ENCODE measurements at regions not wholly inside any gene's neighbourhood (a gene's known extent, or its start where the extent isn't known, plus 50 kb on each side); places are given as distances from the start of the nearest gene placed in this dataset.

- intact Hi-C loops (cut with micrococcal nuclease), result no loop called here
Observed at GRCh38 chr7:1341361-1342089, 108.9 kb downstream of the UNCX start.

DNA sequence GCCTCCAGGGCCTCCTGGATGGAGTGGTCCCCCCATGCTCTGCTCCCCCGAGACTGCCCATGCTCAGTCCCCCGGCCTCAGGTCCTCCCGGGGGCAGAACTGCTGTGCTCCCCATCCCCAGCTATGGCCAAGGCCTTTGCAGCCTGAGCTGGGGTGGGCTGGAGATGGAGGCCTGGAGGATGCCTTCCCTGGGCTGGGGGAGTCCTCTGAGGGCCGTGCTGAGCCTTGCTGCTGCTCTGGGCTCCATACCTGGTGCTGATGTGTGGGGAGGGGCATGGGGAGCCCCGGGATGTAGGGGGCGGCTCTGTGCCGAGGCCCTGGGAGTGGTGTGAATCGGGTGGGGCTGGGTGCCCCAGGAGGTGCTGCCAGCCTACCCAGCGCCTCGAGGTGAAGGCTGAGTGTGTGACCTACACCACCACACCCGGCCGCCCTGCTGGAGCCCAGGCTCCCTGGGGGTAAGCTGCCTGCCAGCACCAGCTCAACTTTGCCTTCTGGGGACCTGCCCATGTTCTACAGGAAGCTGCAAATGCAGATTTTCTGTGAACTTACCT is 109.5 kb downstream of the UNCX start:
- H3K4me1 Mint-ChIP-seq, result no peaks in the 10 kb centered on the region
- H4K20me1 ChIP-seq (ENCODE audit: insufficient read depth, low read length), result no peaks in the 10 kb centered on the region
- no peak overlapping the region for H2AFZ ChIP-seq (ENCODE audit: insufficient read depth, low read depth, low read length, poor library complexity, severe bottlenecking)
- 93% methylated on average over 9 of the region's 12 CpGs for whole genome bisulfite sequencing (ENCODE audit: insufficient coverage)
- H3K4me2 ChIP-seq (replicated peaks; ENCODE audit: extremely low read depth, low read length, poor library complexity, severe bottlenecking), result no peak overlapping the region
- H3K9ac ChIP-seq (ENCODE audit: insufficient read depth, low read length, poor library complexity, severe bottlenecking), result no peak overlapping the region
- H3K36me3 Mint-ChIP-seq, result no peaks in the 10 kb centered on the region
- DNase-seq, result no peak
- TF ChIP-seq CTCF (IDR thresholded peaks at IDR 0.05), result no peak
- no peaks in the 10 kb centered on the region for H3K27me3 ChIP-seq (ENCODE audit: control insufficient read depth in 2 of 2, insufficient read depth in 2 of 2, low read length in 2 of 2)
- peaks cover 1 to 13% (median 10%) of the 10 kb centered on the region in 3 donors for H3K27me3 Mint-ChIP-seq (ENCODE audit: low read depth in 3 of 3)
- no peak overlapping the region for H3K4me3 ChIP-seq (replicated peaks in 1 of 3; ENCODE audit: low read depth in 2 of 3, low read length in 3 of 3)
- intact Hi-C loops (cut with micrococcal nuclease), result no loop called here
- no peaks in the 10 kb centered on the region for H3K4me1 ChIP-seq (ENCODE audit: control insufficient read depth in 1 of 2, insufficient read depth in 2 of 2, low read length in 2 of 2)
- no peak overlapping the region for H3K27ac ChIP-seq (ENCODE audit: low read depth in 1 of 2, low read length in 2 of 2)
- no peak overlapping the region for H3K27ac Mint-ChIP-seq
- H3K36me3 ChIP-seq (replicated peaks in 1 of 2; ENCODE audit: control insufficient read depth in 1 of 2, insufficient read depth in 2 of 2, low read length in 2 of 2), result no peaks in the 10 kb centered on the region
- peaks cover 5 to 25% (median 17%) of the 10 kb centered on the region in 7 donors for H3K9me3 Mint-ChIP-seq
- H3K4me3 Mint-ChIP-seq, result no peak overlapping the region
- H3K9me3 ChIP-seq (replicated peaks in 1 of 2; ENCODE audit: control insufficient read depth in 1 of 2, insufficient read depth in 1 of 2, low read length in 2 of 2), result peaks cover 2 to 12% of the 10 kb centered on the region in 2 donors
- H3K79me2 ChIP-seq (ENCODE audit: insufficient read depth, low read length), result no peaks in the 10 kb centered on the region

More at GRCh38 chr7:1341361-1342089, 108.9 kb downstream of the UNCX start:
- no peaks in the 10 kb centered on the region for H3K36me3 ChIP-seq (replicated peaks in 1 of 2; ENCODE audit: control insufficient read depth in 1 of 2, insufficient read depth in 2 of 2, low read length in 2 of 2)
- no peak overlapping the region for H3K4me2 ChIP-seq (replicated peaks; ENCODE audit: extremely low read depth, low read length, poor library complexity, severe bottlenecking)
- no peaks in the 10 kb centered on the region for H3K4me1 Mint-ChIP-seq
- peaks cover 7 to 32% (median 21%) of the 10 kb centered on the region in 7 donors for H3K9me3 Mint-ChIP-seq
- H3K27me3 ChIP-seq (ENCODE audit: control insufficient read depth in 2 of 2, insufficient read depth in 2 of 2, low read length in 2 of 2), result no peaks in the 10 kb centered on the region
- no peak overlapping the region for H3K27ac Mint-ChIP-seq
- H2AFZ ChIP-seq (ENCODE audit: insufficient read depth, low read depth, low read length, poor library complexity, severe bottlenecking), result no peak overlapping the region
- H3K27me3 Mint-ChIP-seq (ENCODE audit: low read depth in 3 of 3), result peaks cover 5 to 17% (median 8%) of the 10 kb centered on the region in 3 donors
- no peak for TF ChIP-seq CTCF (IDR thresholded peaks at IDR 0.05)
- H3K4me1 ChIP-seq (ENCODE audit: control insufficient read depth in 1 of 2, insufficient read depth in 2 of 2, low read length in 2 of 2), result no peaks in the 10 kb centered on the region
- H3K4me3 Mint-ChIP-seq, result no peak overlapping the region
- no peaks in the 10 kb centered on the region for H3K79me2 ChIP-seq (ENCODE audit: insufficient read depth, low read length)
- no peak overlapping the region for H3K9ac ChIP-seq (ENCODE audit: insufficient read depth, low read length, poor library complexity, severe bottlenecking)
- H3K27ac ChIP-seq (ENCODE audit: low read depth in 1 of 2, low read length in 2 of 2), result no peak overlapping the region
- no peaks in the 10 kb centered on the region for H4K20me1 ChIP-seq (ENCODE audit: insufficient read depth, low read length)
- 69% methylated on average over 17 of the region's 20 CpGs for WGBS (ENCODE audit: insufficient coverage)
- no peak for DNase-seq
- H3K36me3 Mint-ChIP-seq, result peaks cover 0 to 3% of the 10 kb centered on the region in 2 donors
- H3K4me3 ChIP-seq (replicated peaks in 1 of 3; ENCODE audit: low read depth in 2 of 3, low read length in 3 of 3), result no peak overlapping the region
- H3K9me3 ChIP-seq (replicated peaks in 1 of 2; ENCODE audit: control insufficient read depth in 1 of 2, insufficient read depth in 1 of 2, low read length in 2 of 2), result peaks cover 9 to 17% of the 10 kb centered on the region in 2 donors

Measured in CD14-positive monocyte (primary cell).